Inflammatory macrophage (primary cell): ENCODE measurements at regions not wholly inside any gene's neighbourhood (a gene's known extent, or its start where the extent isn't known, plus 50 kb on each side); places are given as distances from the start of the nearest gene placed in this dataset.
"Not testable (repeated sequence)": the region's sequence is repeated elsewhere in the genome, so short reads cannot be mapped to it uniquely, and the experiment has no call there.

Experiments
- DNase-seq, 2 donors: peaks; one replicate each; pipeline ENCODE4 v3.0.0-alpha.2; 2020 to 2022

DNA sequence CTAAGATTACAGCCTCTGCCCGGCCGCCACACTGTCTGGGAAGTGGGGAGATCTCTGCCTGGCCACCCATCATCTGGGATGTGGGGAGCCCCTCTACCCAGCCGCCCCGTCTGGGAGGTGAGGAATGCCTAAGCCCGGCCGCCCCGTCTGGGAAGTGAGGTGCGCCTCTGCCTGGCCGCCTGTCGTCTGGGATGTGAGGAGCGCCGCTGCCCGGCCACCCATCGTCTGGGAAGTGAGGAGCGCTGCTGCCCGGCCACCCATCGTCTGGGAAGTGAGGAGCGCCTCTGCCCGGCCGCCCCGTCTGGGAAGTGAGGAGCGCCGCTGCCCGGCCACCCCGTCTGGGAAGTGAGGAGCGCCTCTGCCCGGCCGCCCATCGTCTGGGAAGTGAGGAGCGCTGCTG lies 135.9 kb upstream of the PROKR2 start:
- not testable (repeated sequence) for DNase-seq

GRCh38 chr20:5452286-5452685 lies 135.5 kb upstream of the PROKR2 start:
- not testable (repeated sequence) for DNase-seq

DNA sequence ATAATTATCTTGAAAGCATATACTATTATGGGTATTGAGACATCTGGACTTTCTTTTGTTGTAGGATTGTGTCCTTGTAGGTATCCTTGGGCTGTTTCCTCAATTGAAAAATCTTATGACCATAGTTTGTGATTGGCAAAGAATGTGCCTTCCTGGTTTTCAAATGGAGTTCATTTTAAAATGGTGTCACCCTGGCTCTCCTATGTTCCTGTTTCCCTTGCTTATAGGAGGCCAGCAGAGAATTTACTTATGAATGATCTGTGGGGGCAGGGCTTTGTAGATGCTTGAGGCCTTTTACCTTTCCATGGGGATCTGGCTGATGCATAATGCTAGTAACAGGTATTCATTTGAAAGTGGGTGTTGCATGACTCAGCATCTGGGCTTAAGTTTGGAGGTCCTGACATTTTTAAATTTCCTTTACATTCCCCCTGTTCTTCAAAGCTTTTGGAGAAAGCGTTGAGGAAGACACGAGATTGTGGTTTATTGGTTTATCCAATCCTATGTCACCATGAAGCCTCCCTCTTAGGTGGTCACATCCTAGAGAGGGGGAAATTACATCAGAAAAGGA lies 135.0 kb upstream of the PROKR2 start:
- peak; percentile 7 to 16 for DNase-seq

DNA sequence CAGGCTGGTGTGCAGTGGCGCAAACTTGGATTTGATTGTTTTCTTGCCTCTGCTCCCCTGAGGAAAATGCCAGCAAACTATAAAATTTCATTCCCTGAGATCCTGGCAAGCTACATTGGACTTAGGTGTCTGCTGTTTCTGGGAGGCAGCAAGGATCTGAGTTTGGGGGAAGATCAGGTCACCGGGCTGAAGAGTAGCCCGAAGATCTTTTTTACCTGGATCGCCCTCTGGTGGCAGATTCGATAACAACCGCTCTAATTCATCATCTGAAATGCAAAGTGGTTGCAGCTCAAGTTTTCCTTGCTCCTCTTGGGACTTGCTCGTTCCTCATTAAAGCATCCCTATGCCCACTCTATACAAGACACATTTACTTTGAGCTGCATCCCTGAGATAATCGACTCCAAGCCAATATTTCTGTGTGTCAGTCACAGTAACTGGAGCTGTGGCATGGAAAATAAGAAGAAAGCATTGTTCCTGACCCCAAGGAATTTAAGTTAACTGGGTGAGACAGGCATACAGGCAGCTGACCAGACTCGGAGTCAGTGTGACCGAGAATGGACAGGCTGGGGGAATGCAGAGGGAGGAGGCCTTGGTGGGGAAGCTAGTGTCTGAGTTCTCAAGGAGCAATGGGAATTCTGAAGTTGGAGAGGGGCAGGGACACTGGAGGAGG lies 131.8 kb upstream of the PROKR2 start:
- DNase-seq: peak; percentile 35 to 56

DNA sequence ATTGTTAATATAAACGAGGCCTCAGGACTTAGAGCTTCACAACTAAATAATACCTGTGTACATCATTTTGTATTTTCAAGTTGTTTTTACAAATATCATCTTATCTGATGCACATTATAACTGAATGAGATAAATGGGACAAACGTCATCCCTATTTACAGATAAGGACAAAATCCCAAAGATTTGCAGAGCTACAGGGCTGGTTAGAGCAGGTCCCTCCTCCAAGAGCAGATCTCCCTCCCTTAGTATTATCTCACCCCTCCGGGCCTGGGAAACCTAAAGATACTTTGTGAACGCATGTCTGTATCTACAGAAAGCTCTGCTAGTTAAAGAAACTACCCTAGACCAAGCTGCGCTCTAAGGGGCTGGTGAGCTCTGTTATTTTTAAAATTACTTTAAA lies 130.4 kb upstream of the PROKR2 start:
- no peak for DNase-seq

GRCh38 chr20:5445611-5446010 lies 128.9 kb upstream of the PROKR2 start:
- no peak for DNase-seq

DNA sequence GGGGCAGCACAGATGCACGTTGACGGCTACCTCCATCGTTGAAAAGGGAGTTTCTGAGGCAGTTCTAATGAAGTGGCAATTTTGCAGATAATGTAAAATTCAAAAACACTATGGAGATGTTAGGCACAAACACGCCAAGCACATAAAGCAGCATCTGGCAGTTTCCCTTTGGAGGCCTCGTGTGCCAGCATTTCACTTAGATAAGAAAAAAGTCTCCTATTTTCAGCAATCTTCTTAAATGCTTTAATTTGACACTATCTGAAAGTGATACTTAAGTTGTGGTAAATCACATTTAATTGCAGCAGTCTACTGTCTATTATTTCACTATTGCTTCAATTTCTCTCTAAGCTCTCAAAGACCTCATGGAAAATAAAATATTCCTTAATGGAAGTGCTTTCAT lies 125.3 kb upstream of the PROKR2 start:
- no peak for DNase-seq

GRCh38 chr20:5434116-5434515 lies 117.4 kb upstream of the PROKR2 start:
- DNase-seq: no peak

DNA sequence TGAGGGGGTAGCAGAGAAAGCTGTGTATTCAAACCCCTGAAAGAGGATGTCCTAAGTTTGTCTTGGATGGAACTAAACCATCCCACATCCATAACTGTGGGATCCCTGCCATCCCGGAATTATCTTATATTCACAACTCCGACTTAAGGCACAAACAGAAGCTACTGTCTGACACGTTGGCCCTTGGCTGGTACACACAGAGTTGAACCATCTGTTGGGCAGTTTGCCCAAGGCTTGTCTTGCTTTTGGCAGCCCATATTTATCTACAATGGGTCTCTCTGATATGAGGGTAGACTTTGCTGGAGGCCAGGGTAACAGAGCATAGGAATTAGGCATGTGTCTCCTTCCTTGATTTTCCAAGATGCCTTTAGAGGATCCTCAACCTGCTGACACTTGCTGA lies 116.6 kb upstream of the PROKR2 start:
- no peak for DNase-seq

- DNase-seq: no peak
Measured at GRCh38 chr20:5432030-5432429, 115.3 kb upstream of the PROKR2 start.

DNA sequence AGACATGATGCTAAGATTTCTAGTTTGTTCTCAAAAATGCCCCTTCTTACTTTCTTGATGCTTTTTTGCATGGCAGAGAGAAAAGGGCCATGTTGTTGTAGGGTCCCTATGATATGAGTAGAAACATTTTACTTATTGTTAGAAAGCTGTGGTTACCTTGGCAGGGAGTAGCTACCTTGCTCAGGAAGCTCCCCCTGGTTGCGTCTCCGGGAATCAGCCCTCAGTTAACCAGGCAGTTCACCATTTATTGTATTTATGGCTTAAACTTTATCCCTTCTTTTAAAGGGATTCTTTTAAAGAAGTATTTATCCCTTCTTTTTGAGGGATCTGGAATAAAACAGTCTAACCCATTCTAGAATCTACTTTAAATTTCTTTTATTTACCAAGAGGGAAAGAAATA lies 113.9 kb upstream of the PROKR2 start:
- no peak for DNase-seq

- no peak for DNase-seq
Measured at GRCh38 chr20:5426026-5426425, 109.3 kb upstream of the PROKR2 start.

GRCh38 chr20:5416086-5416485 lies 99.3 kb upstream of the PROKR2 start:
- DNase-seq: no peak

GRCh38 chr20:5413394-5413793 lies 96.6 kb upstream of the PROKR2 start:
- no peak for DNase-seq

DNA sequence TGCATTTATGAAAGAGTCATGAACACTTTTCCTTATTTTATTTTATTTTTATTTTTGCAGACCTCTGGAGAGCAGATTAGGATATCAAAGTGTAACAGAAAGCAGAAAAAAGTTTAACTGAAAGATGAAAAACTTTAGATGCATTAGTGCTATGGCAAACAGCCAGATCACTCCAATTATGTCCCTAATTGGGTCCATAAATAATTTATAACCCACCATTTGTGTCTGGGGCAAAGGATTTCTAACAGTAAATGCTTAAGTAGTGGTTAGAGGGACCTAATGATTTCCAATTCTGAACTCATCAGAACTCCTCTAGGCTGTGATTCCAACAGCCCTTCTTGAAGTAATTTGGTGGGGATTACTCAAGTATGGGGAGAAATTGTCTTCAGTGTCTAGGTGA lies 93.7 kb upstream of the PROKR2 start:
- DNase-seq: no peak

- peak; percentile 44 to 45 for DNase-seq
Measured at GRCh38 chr20:5402903-5403531, 86.3 kb upstream of the PROKR2 start.

DNA sequence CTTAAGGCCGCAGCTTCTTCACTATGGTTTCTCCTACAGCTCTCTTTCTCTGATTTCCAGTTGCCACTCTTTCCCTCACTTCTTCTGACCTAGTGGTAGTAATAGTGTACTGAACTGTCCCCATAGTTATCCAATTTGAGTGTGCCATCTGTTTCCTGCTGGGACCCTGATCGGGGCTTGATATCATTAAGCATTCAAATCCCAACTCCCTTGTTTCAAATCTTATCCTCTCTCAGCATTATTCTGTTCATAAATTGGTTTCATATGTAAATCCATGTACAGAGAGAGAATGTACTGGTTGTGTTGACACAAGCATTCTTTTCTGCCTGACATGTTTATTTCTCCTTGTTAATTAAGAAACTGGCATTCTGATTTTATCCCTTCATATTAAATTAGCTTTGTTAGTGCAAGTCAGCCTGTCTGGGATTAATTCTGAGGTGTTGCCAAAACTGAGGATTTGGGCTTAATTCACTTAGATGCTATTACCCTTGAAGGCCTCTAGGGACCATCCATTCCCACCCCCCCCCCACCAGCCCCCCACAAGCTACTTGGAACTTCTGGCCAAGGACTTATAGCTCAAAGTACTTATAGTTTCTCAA lies 84.6 kb upstream of the PROKR2 start:
- no peak for DNase-seq

DNA sequence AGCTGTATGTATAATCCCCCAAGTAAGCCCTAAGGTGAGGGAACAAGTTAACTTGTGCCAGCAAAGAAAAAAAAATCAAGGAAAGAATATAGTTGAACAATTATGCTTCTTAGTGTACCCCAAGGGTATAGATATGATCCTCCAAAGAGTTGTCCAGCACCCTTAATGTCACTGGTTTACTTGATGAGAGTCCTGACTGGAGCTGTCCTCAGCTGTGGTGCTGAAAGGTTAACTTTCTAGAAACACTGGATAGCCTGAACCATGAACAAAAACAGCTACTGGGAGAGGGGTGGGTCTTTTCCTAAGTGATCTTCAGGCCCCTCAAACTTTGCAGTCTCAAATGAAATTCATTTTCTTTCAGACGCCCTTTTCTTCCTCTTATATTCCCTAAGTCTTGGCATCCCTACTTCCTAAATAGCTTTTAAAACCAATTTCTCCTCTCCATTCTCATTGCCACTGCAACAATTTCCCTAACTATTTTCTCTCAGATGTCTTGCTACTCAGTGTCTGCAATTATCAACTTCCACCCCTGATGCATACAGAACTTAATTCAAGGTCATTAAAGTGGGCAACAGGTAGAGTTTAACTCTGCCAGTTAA lies 83.5 kb upstream of the PROKR2 start:
- peak in 1 of 2 donors; percentile 23 for DNase-seq

GRCh38 chr20:5397393-5397792 lies 80.6 kb upstream of the PROKR2 start:
- no peak for DNase-seq

DNA sequence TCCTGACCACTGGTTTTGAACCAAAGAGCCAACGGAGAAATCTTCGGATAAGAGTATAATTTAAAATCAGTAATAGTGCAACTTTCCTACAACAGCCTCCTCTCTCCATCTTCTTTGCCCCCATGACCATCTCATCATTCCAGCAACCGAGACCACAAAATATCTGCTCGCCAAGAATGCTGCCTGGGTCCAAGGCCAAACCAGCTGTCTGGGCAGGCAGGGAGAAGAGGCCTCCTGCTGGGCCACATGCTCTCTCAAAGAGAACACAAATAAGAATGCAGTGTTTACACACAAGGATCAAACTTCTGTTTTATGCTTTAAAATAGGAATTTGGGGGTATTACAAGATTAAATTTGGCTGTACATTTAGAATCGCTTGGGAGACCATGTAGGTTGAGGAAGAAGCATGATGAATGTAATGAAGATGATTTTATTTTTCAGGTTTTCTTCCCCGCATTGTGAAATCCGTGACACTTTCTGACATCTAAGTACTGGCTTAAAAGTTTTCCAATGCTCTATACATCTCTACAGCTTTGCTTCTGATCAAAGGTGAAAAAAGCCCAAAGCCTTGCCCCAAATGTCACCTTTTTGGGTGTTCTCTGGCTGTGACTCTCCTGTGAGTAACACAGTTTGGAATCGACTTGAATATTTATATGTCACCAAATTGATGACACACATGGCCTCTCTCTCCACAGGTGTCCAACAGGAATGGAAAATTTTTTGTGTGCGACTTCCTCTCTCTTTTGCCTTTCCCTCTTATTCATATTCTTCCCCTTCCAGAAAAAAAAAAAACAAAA lies 79.4 kb upstream of the PROKR2 start:
- no peak for DNase-seq

GRCh38 chr20:5393218-5393870 lies 76.6 kb upstream of the PROKR2 start:
- DNase-seq: no peak

DNA sequence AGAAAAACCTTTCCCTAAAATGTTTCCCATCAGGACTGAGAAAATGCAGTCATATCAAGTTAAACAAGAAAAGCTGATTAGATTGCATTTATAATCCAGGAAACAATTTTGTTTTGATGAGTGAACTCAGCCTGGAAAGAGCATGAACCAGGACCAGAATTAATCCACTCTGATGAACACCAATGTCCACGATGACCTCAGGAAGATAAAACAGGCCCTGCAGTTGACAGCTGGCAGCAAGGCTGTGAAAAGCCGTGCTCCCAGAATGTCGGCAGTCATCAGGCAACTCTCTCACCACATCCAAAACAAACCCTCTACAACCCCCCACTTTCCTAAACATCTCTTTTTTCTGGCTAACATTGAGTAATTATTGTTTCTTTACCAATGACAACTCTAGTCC lies 74.0 kb upstream of the PROKR2 start:
- DNase-seq: no peak
